Forelimb muscle (tissue), 1 donor: ENCODE measurements at regions not wholly inside any gene's neighbourhood (a gene's known extent, or its start where the extent isn't known, plus 50 kb on each side); places are given as distances from the start of the nearest gene placed in this dataset.

Experiments used
- DNase-seq: peaks from one replicate; pipeline ENCODE4 v3.0.0-alpha.2; 2013; ENCODE audit warnings: low read depth

DNA sequence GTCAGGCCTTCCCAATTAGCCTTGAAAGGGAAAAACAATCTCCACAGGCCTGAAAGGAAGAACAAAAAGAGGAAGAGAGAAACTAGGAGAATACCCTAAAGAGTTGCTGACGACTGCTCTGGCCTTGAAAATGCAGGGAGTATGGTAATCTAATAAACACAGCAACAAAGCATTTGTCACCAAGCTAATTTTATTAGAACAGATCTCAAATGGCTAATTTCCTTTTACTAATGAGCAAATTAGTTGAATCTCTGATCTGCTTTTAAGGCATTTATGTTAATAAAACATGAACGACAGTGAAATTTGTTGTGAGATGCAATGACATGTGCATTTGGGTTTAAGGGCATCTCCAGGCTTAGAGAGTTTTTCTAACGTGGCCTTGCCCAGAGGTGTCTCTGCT, 212.2 kb downstream of the BUD13 start:
- no peak for DNase-seq

GRCh38 chr11:116558504-116559211, 214.1 kb downstream of the BUD13 start:
- no peak for DNase-seq

GRCh38 chr11:116557282-116557681, 215.5 kb downstream of the BUD13 start:
- DNase-seq: no peak

- DNase-seq: no peak
These were observed 216.3 kb downstream of the BUD13 start for GRCh38 chr11:116556483-116556882.

DNA sequence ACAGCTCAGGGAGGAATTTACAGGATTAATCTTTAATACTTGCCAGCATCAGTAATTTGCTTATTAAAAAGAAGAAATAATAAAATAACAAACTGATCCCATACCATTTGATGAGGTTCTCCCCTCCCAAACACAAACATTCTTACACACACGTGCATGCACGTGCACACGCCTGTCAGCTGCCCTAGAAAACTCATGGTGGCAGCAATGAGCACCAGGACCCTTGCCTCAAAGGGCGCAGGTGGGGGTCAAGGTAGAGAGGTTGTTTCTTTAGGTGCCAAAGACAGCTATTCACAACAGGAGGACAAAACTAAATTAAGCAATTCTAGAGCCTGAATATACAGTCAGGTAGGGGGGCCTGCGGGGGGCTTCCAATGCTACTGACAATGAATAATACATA, 219.3 kb downstream of the BUD13 start:
- no peak for DNase-seq

DNA sequence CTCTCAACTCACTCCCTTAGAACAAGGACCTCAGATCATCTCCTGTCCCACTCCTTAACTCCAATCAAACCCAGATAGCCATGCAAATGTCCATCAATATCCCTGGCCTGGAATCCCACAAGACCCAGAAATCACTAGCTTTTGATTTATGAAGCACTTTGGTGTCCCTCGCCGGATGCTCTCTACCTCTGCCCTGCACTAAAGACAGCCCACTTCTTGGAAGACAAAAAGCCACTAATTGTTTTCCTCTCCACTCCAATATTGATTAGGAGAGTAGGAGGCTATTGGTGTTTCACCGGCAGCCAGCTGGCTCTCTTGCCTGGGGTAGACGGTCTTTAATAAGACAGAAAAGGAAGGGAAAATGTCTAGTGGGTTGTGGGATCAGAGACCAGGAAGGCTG, 221.2 kb downstream of the BUD13 start:
- no peak for DNase-seq

DNA sequence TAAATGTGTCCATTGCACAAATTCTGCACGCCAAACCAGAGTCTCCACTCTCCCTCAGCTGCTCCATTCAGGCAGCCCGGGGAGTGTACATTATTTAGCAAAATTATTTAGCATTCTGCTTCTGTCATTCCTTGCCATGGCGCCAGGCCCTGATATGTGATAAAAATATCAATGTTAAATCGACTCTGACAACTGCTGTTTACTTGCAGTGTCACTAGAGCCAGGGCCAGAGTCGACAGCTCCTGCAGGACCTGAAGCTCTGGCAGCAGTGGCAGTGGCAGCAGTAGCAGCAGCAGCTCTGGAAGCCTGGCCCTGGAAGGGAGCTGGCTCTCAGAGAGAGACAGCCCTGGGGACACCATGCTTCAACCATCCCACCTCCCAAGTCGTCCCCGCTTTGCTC, 224.5 kb downstream of the BUD13 start:
- no peak for DNase-seq

DNA sequence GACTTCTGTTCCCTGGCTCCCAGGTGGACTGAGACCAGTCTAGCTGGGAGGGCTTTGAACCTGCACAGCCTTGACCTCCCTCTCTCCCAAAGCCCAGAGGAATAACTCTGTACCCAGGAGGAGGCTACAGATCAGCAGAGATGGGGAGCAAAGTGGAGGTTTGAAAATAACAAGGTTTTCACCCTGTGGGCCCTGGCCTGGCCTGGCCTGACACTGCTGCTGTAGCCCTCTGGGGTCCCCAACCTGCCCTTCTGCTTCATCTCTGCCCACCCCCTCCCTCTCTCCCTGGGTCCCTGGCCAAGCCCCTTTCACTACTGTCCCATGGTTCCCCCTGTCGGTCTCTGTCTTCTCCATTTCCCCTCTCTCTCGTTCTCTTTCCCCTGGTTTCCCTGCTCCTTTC, 225.2 kb downstream of the BUD13 start:
- DNase-seq: no peak

DNA sequence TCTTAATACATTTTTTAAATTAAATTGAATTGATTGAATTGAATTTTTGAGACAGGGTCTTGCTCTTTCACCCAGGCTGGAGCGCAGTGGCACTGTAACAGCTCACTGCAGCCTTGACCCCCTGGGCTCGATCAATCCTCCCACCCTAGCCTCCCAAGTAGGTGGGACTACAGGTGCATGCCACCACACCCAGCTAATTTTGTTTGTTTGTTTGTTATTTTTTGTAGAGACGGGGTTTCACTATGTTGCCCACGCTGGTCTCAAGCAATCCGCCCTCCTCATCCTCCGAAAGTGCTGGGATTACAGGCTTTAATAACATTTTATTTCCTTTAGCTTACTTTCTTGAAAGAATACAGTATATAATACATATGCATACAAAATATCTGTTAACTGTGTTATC, 226.9 kb downstream of the BUD13 start:
- no peak for DNase-seq

- DNase-seq: no peak
These were observed 228.1 kb downstream of the BUD13 start for GRCh38 chr11:116544721-116545120.

- DNase-seq: no peak
These were observed 228.8 kb downstream of the BUD13 start for GRCh38 chr11:116543911-116544475.

- DNase-seq: no peak
These were observed 229.7 kb downstream of the BUD13 start for GRCh38 chr11:116543099-116543498.

- no peak for DNase-seq
These were observed 230.4 kb downstream of the BUD13 start for GRCh38 chr11:116542406-116542805.

DNA sequence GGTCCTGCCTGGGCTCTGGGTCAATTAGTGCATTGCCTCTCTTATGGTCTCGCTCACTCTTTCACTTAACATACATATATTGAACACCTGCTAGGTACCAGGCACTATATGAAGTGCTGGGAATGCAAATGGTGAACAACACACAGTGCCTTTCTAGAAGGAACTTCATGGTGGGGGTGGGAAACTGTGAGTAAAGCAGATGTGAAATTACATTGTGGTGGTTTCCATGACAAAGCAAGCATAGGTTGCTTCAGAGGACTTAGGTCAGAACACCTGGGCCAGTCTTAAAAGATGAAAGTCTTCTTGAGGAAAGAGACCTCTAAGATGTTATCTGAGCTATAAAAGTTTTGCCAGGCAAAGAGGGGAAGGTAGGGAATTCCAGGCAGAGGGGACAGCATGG, 231.3 kb downstream of the BUD13 start:
- DNase-seq: no peak

- DNase-seq: no peak
These were observed 232.0 kb downstream of the BUD13 start for GRCh38 chr11:116540645-116541304.

GRCh38 chr11:116539836-116540418, 232.9 kb downstream of the BUD13 start:
- no peak for DNase-seq

DNA sequence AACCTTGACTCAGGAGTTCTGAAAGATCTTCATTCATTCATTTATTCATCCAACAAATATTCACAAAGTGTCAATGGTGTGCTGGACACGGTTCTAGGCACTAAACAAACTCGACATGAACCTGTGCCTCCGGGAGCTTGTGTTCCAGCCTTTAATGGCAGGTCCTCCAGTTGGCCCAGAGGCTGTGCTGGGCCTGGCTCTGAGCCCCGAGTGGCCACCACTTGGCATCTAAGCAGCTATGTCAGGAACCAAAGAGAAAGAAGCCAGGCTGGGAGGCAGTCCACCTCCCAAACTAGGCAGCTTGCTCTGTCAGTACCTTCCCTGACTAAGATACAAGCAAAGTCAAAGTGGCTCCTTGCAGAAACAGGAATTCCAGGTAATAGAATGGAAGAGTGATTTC, 233.6 kb downstream of the BUD13 start:
- no peak for DNase-seq

DNA sequence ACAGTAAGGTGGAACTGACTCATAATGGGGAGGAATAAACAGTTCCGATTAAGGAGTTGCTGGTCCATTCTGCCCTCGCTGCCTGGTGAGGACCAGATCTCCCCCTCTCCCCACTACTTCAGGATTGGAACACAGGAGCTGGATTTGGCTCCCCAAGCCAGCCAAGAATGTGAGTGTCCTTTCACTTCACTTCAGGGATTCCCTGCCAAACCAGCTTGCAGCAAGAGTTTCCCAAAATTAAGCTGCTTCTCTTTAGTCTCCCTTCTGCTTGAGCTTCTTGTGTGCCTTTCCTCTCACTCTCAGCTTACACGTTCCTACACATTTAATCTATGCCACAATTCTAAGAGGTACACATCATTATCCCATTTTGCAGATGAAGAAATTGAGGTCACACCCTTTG, 234.1 kb downstream of the BUD13 start:
- no peak for DNase-seq

GRCh38 chr11:116537709-116538108, 235.1 kb downstream of the BUD13 start:
- no peak for DNase-seq

- DNase-seq: no peak
These were observed 235.7 kb downstream of the BUD13 start for GRCh38 chr11:116537121-116537520.

DNA sequence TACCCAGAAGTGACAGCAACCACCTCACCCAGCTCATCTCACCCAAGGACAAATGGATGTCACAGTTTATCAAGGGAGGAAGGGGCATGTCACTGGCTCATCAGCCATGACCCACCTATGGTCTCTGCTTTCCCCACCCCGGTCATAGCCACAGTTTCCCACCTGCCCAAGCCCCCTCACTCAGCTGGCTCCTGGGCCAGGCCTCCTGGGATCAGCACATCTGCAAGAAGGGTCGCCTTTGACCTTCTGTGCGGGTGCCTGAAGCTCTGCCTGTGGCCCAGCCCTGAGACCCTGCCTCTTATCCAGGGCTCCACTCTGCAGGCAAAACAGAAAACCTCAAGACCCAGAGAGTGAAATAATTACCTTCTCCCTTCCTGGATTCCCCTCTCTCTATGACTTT, 236.4 kb downstream of the BUD13 start:
- no peak for DNase-seq

DNA sequence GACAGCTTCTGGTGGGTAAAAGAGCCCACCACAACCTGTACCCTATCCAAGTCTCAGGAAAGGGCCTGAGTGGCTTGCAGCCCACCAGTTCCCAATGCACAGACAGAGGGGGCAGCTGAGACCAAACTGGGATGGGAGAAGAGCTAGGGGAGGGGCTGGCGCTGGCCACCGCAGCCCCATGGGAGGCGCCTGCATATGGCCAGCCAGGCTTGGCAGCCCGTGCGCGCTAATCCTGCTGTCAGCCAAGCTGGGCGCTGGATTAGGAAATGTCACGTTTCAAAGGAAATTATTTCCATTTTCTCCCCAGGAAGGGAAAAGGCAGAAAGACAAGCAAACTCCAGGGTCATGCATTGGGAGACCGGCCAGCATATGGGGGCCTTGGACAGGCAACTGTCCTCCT, 236.8 kb downstream of the BUD13 start:
- DNase-seq: no peak

GRCh38 chr11:116535120-116535519, 237.7 kb downstream of the BUD13 start:
- DNase-seq: no peak
